SH-SY5Y (cell line): ENCODE measurements at regions not wholly inside any gene's neighbourhood (a gene's known extent, or its start where the extent isn't known, plus 50 kb on each side); places are given as distances from the start of the nearest gene placed in this dataset.

ENCODE experiments used
- GATA2 ChIP-seq: IDR thresholded peaks from 2 replicates; pipeline ENCODE4 v1.6.1; 2011; ENCODE audit warnings: mild to moderate bottlenecking, low read depth, low read length
- GATA3 ChIP-seq: IDR thresholded peaks from 2 replicates; pipeline ENCODE4 v1.6.1; 2011; ENCODE audit warnings: low read depth, mild to moderate bottlenecking, low read length, moderate library complexity

DNA sequence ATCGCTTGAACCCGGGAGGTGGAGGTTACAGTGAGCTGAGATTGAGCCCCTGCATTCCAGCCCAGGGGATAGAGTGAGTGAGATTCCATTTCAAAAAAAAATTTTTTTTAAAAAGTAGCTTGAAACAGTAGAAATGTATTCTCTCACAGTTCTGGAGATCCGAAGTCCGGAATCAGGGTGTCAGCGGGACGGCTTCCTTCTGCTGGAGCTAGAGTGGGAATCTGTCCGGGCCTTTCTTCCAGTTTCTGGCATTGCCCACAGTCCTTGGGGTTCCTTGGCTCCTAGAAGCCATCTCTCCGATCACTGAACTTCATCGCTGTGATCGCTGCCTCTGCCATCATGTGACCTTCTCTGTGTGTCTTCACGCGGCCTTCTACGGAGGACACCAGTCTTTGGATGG, 181.2 kb upstream of the CIBAR2 start:
- no peak for TF ChIP-seq GATA2
- no peak for TF ChIP-seq GATA3
